ENCODE measurements at regions not wholly inside any gene's neighbourhood (a gene's known extent, or its start where the extent isn't known, plus 50 kb on each side); places are given as distances from the start of the nearest gene placed in this dataset.

GRCh38 chr13:93158565-93158964 lies 68.0 kb upstream of the GPC6 start:
- no peak for FAIRE-seq

GRCh38 chr13:93169980-93170379 lies 56.6 kb upstream of the GPC6 start:
- no peak for FAIRE-seq
- peaks cover 0 to 1% of the 10 kb centered on the region in 2 donors for H3K9me3 ChIP-seq (ENCODE audit: control insufficient read depth in 2 of 2, insufficient read depth in 1 of 2, low read depth in 1 of 2, low read length in 1 of 2)
- H3K27me3 ChIP-seq (ENCODE audit: control insufficient read depth in 3 of 3, insufficient read depth in 3 of 3, low read length in 3 of 3) = no peaks in the 10 kb centered on the region
- DNase-seq = no peak
- H3K27ac ChIP-seq (ENCODE audit: low read depth in 1 of 3, low read length in 2 of 3) = no peak overlapping the region
- H3K4me1 ChIP-seq (ENCODE audit: control insufficient read depth in 3 of 3, insufficient read depth in 2 of 3, low read depth in 1 of 3, low read length in 2 of 3) = no peaks in the 10 kb centered on the region
- H3K36me3 ChIP-seq (ENCODE audit: control insufficient read depth in 3 of 3, insufficient read depth in 2 of 3, low read depth in 1 of 3, low read length in 3 of 3) = no peaks in the 10 kb centered on the region
- no peak overlapping the region for H3K4me3 ChIP-seq (ENCODE audit: low read depth in 1 of 3, low read length in 3 of 3)

More at GRCh38 chr13:93158565-93158964, 68.0 kb upstream of the GPC6 start:
- H3K4me3 ChIP-seq (ENCODE audit: low read depth in 1 of 3, low read length in 3 of 3) = no peak overlapping the region
- H3K36me3 ChIP-seq (ENCODE audit: control insufficient read depth in 3 of 3, insufficient read depth in 2 of 3, low read depth in 1 of 3, low read length in 3 of 3) = no peaks in the 10 kb centered on the region
- DNase-seq = no peak
- H3K27me3 ChIP-seq (ENCODE audit: control insufficient read depth in 3 of 3, insufficient read depth in 3 of 3, low read length in 3 of 3) = no peaks in the 10 kb centered on the region
- peaks cover 0 to 2% of the 10 kb centered on the region in 2 donors for H3K9me3 ChIP-seq (ENCODE audit: control insufficient read depth in 2 of 2, insufficient read depth in 1 of 2, low read depth in 1 of 2, low read length in 1 of 2)
- H3K4me1 ChIP-seq (ENCODE audit: control insufficient read depth in 3 of 3, insufficient read depth in 2 of 3, low read depth in 1 of 3, low read length in 2 of 3) = no peaks in the 10 kb centered on the region
- H3K27ac ChIP-seq (ENCODE audit: low read depth in 1 of 3, low read length in 2 of 3) = no peak overlapping the region

GRCh38 chr13:93172109-93172508 lies 54.5 kb upstream of the GPC6 start:
- Histone ChIP-seq H3K4me3 (ENCODE audit: low read depth in 1 of 3, low read length in 3 of 3) (no peak overlapping the region), H3K4me1 (ENCODE audit: control insufficient read depth in 3 of 3, insufficient read depth in 2 of 3, low read depth in 1 of 3, low read length in 2 of 3) (no peaks in the 10 kb centered on the region), H3K9me3 (ENCODE audit: control insufficient read depth in 2 of 2, insufficient read depth in 1 of 2, low read depth in 1 of 2, low read length in 1 of 2) (peaks cover 0 to 1% of the 10 kb centered on the region in 2 donors), H3K27me3 (ENCODE audit: control insufficient read depth in 3 of 3, insufficient read depth in 3 of 3, low read length in 3 of 3) (no peaks in the 10 kb centered on the region), H3K36me3 (ENCODE audit: control insufficient read depth in 3 of 3, insufficient read depth in 2 of 3, low read depth in 1 of 3, low read length in 3 of 3) (no peaks in the 10 kb centered on the region), H3K27ac (ENCODE audit: low read depth in 1 of 3, low read length in 2 of 3) (no peak overlapping the region)
- no peak for FAIRE-seq
- WGBS, 3 donors = 78 to 95% (median 81%) methylated on average over 1 of the region's 1 CpG
- DNase-seq = no peak

GRCh38 chr13:93173654-93174053 lies 53.0 kb upstream of the GPC6 start:
- H3K36me3 ChIP-seq (ENCODE audit: control insufficient read depth in 3 of 3, insufficient read depth in 2 of 3, low read depth in 1 of 3, low read length in 3 of 3) = no peaks in the 10 kb centered on the region
- H3K9me3 ChIP-seq (ENCODE audit: control insufficient read depth in 2 of 2, insufficient read depth in 1 of 2, low read depth in 1 of 2, low read length in 1 of 2) = peaks cover 0 to 1% of the 10 kb centered on the region in 2 donors
- DNase-seq (no peak), FAIRE-seq (no peak)
- no peaks in the 10 kb centered on the region for H3K4me1 ChIP-seq (ENCODE audit: control insufficient read depth in 3 of 3, insufficient read depth in 2 of 3, low read depth in 1 of 3, low read length in 2 of 3)
- 39 to 72% (median 58%) methylated on average over 1 of the region's 1 CpG for WGBS, 3 donors
- H3K27ac ChIP-seq (ENCODE audit: low read depth in 1 of 3, low read length in 2 of 3) = no peak overlapping the region
- no peak overlapping the region for H3K4me3 ChIP-seq (ENCODE audit: low read depth in 1 of 3, low read length in 3 of 3)
- H3K27me3 ChIP-seq (ENCODE audit: control insufficient read depth in 3 of 3, insufficient read depth in 3 of 3, low read length in 3 of 3) = no peaks in the 10 kb centered on the region

- Histone ChIP-seq H3K4me3 (ENCODE audit: low read depth in 1 of 3, low read length in 3 of 3) (no peak overlapping the region), H3K36me3 (ENCODE audit: control insufficient read depth in 3 of 3, insufficient read depth in 2 of 3, low read depth in 1 of 3, low read length in 3 of 3) (no peaks in the 10 kb centered on the region), H3K4me1 (ENCODE audit: control insufficient read depth in 3 of 3, insufficient read depth in 2 of 3, low read depth in 1 of 3, low read length in 2 of 3) (no peaks in the 10 kb centered on the region), H3K27me3 (ENCODE audit: control insufficient read depth in 3 of 3, insufficient read depth in 3 of 3, low read length in 3 of 3) (no peaks in the 10 kb centered on the region), H3K9me3 (ENCODE audit: control insufficient read depth in 2 of 2, insufficient read depth in 1 of 2, low read depth in 1 of 2, low read length in 1 of 2) (peaks cover 0 to 1% of the 10 kb centered on the region in 2 donors), H3K27ac (ENCODE audit: low read depth in 1 of 3, low read length in 2 of 3) (no peak overlapping the region)
- no peak for DNase-seq
- FAIRE-seq = no peak
- 79 to 90% (median 88%) methylated on average over 3 of the region's 3 CpGs for WGBS, 3 donors
These were observed 52.3 kb upstream of the GPC6 start for GRCh38 chr13:93174260-93174659.

Data from small intestine (tissue), 7 donors.